ENCODE measurements at regions not wholly inside any gene's neighbourhood (a gene's known extent, or its start where the extent isn't known, plus 50 kb on each side); places are given as distances from the start of the nearest gene placed in this dataset.

DNA sequence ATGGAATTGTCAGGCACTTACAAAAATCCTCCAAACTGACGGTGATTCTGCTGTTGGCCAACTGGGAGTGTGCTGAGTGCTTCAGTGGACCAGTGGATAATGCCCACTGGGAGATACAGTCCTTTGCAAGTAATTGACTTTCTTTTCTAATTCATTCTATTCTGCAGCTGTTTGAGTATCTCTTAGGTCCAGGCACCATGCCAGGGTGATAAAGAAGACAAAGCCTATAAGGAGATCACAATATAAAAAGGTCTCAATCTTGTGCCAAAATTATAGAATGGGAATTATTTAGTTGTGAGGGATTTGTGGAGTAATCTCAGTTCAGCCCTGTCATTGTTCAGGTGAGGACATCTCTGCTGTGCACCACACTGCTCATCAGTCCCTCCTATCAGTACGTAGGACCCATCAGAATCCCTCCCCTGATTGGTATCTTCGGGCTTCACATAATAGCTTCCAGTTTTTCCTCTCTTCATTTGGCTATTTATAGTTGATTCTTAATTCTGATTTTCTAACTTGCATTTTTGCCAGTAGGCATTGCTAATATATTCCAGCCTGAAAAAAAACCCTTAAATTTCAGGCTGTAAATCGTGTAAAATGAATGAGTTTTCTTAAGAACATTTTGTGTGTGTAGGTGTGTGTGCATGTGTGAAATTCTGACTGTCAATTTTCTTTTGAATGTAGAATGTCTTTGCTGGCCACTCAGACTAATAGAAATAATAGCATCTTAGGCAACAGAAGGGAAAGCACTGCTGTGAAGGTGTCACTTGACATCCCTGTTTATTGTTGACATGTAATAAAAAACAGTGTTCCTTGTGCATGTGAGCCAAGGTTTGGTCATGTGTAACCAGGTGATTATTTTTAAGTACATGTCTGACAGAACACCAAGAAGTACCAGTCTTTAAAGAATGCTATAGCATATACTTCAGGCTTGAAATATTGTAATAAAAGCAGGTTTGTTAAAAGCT, 457.6 kb upstream of the RGS6 start:
- peak in 1 of 2 experiments; percentile 54 for DNase-seq

DNA sequence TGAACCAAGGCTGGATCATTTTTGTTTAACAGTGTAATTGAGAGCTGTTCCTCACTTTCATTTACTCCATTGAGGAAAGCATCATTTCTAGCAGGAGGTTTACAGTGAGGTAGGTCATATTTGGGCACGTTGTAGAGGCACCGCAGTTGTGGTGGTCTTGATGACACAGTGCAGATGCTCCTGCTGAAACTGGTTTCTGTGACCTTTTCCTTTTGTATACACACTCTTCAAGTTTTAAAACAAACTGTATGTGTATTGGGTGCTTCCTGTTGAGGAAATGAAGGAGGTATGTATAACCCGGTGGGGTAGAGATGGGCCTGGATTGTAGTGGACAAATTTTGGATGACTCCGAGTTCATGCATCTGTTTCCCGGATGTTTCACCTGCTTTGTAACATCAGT, 456.3 kb upstream of the RGS6 start:
- DNase-seq: no peak

DNA sequence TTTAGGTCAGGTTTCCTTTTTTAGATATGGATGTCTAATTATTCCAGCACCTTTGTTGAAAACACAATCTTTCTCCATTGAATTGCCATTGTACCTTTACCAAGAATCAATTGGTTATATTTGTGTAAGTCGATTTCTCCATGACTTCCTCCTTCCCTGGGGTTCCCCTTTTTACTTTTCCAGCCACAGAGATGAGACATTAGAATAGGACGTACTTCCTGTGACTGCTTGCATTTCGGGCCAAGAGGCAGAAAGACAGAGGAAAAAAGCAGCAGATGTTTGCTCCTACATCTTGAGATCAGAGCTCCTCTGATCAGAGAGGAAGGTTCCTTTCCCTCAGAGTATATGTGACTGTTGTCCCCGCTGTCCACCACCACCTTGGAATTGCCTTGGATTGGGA, 453.7 kb upstream of the RGS6 start:
- no peak for DNase-seq

DNA sequence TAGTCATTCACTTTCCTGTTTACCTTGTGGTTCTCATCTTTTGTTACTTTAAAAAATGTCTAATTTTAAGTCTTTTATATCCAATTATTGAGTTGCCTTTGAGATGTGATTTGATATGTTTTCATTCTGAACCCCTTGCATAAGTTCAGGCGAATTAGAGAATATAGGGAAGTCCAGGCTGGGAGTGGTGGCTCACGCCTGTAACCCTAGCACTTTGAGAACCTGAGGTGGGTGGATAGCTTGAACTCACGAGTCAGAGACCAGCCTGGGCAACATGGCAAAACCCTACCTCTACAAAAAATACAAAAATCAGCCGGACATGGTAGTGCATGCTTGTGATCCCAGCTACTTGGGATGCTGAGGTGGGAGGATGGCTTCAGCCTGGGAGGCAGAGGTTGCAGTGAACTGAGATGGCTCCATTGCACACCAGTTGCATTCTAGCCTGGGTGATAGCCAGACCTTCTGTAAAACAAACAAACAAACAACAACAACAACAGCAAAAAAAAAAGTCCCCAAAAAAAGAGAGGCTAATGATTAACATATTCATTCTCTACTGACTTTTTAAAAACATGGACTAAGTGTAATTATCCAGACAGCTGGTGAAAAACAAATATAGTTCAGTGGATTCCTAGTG, 451.1 kb upstream of the RGS6 start:
- DNase-seq: no peak

DNA sequence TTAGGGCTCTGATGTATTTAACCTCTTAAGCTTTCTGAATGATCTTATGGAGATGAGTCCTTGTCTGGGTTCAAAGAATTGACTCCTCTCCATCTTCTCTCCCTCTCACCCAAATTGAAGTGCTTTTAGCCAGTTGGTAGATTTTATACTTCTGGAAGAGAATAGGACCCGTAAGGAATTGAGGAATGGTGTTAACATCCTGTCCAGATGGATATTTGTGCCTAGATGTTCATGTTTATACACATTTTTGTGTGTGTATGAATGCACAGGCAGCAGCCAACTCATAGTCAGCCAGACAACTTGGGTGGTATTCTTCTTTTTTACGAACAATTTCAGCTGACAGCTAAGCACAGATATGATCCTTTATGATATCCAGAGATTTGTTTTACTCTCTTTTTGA, 449.6 kb upstream of the RGS6 start:
- no peak for DNase-seq

DNA sequence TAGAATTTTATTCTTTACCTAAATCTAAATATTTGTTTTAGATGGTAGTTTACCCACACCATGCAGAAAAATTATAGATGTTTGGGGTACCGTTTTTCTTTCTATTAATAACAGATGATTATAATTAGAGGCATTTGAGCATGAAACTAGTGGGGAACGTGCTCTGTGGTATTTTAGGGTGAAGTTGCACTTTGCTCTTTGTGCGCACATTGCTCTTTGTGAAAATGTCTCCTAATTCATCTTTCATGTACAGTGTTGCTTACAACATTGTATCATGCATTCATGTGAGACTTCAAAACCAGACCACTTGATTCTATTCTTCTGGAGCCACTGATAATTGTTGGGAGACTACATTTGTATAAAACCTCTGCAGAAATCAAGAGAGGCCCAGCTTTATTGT, 449.1 kb upstream of the RGS6 start:
- DNase-seq: no peak

DNA sequence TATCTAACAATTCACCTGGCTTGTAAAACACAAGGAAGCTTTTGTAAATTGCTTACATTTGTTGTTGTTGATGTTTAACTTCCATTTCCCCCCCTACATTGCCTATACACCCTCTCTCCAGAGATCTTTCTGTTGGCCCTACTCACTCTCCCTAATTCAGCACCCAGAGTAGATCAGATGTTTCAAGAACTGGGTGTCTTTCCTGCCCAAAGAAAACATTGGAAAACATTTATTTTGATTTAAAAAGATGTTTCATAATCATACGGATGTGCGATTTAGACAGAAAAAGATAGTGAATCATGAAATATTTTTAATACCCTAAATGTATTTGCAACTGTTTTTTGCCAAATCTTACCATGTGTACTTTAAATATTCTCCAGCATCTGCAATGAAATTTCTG, 446.4 kb upstream of the RGS6 start:
- DNase-seq: no peak

DNA sequence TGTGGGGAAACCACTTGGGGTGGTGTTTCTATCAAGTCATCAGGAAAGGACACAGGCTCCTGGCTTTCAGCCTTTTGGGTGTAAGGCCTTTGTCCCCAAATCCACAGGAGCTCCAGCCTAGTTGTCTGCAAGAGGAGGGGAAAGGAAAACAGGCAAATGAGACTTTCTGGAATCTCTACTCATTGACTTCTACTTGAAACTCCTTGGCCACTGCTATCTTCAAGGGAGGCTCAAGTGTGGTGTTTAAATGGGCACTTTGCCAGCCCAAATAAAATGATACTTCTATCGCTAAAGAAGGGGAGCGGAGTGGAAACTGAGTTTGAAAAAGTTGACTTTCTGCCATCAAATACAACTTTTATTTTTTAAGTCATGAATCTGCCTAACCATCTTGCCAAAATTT, 445.9 kb upstream of the RGS6 start:
- DNase-seq: no peak

DNA sequence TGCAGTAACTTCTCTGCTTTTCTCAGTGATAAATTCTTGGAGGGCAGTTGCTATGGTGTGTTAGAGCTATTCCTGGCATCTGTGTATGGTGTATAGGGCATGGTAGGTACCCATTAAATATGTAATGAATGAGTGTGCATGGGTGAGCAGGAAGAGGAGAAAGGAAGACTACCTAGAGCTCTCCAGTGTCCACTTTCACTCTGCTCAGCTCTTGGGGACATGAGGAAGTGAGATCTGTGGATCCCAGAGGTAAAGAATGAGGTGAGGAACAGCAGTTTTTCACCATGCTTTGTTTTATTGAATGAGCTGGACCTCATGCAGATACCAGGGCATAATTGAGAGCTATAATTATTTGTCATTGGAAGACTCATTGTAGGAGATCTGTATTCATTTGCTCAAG, 444.8 kb upstream of the RGS6 start:
- DNase-seq: no peak

DNA sequence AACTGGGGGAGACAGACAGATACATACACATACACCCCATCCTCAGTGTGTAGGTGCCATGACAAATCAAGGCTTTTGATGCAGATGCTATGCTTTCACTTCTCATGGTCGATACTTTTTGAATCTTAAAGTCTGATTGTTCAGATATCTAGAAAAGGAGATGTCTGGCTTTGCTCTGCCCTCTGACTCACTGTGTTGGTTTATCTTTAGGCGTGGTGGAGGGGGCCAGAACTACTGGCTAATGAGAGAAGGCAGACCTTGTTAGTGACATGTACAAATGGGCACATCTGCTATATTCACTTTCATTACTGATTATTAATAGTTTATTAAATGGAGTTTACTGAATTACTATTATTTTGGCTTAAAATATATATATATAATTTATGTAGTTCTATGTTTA, 444.3 kb upstream of the RGS6 start:
- no peak for DNase-seq

DNA sequence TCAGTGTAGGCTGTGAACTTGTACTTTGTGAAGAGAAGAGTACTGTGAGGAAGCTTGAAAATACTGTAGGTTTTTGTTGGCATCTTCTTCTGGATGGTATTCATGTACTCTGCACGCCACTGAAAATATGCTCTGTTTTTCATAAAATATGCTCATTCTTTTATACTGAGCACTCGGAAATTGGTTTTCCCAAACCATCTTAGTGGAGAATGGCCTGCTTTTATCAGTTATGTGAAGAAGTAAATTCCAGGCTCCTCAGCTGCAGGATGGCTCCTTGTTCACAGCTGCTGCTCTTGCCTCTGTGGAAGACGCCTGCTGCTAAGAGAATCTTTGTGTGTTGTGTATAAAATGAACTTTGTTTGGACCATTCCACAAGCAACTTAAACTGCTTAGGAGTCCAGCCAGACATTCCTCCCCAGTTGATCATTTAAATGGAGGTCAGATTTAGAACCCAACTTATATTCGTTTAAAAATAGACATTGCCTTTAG, 443.5 kb upstream of the RGS6 start:
- no peak for DNase-seq

DNA sequence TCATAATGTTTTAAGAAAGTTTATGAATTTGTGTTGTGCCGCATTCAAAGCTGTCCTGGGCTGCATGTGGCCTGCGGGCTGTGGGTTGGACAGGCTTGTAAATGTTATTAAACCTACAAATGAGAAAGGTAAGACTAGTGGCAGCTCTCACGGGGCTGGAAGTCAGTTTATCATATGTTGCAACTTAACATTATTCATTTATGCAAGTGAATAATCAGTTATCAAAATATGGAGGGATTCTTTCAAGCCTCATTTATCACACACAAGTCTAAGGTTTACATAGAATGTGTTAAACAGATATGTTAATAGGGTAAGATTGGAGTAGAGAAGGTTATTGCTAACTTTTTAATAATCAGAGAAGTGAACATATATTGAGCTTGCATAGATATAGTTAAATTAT, 442.5 kb upstream of the RGS6 start:
- DNase-seq: no peak

DNA sequence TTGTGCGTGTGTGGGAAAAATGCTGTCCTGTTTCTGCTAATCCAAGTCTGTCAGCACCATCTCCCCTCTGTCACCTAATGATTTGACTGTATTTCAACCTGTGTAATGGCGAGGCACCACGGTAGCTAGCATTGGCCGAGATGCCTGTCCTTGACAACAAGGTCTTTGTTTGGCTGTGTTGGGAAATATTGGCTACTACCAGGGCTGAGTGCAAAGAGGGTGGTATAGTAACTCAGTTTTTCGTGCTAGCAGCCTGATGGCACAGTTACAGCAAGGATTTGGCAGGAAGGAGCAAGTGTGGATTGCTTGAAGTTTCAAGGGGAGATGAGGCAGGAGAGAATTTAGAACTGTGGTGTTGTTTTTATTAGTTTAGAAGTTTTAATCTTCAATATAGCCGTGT, 440.3 kb upstream of the RGS6 start:
- no peak for DNase-seq

DNA sequence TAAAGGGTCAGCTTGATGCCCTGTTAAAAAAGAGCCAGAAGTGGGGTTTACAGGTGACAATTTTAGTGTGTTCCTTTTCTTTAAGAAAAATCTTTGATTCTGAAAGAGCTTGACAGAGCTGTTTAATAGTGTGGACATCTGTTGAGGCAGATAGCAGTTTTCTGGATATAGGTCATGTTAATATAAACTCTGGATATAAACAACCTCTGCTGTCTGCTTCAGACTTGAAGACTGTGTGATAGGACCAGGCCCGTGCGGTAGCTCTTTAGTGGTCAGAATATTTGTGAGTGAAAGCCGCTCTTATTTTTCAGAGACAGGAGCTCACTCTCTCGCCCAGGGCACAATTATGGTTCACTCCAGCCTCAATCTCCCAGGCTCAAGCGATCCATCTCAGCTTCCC, 439.9 kb upstream of the RGS6 start:
- DNase-seq: no peak

DNA sequence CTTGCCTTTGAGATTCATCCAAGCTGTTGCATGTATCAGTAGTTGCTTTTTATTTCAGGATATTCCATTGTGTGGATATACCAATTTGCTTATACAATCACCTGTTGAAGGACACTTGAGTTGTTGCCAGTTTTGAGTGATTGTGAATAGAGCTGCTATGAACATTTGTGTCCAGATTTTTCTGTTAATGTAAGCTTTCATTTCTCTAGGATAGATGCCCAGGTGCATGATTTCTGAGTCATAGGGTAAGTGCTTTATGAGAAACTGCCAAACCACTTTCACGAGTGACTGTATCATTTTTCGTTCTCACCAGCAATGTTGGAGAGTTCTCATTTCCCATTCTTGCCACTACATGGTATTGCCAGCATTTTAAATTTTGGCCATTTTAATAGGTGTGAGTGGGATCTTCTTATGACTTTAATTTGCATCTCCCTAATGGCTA, 434.6 kb upstream of the RGS6 start:
- DNase-seq: peak in 1 of 2 experiments; percentile 41

DNA sequence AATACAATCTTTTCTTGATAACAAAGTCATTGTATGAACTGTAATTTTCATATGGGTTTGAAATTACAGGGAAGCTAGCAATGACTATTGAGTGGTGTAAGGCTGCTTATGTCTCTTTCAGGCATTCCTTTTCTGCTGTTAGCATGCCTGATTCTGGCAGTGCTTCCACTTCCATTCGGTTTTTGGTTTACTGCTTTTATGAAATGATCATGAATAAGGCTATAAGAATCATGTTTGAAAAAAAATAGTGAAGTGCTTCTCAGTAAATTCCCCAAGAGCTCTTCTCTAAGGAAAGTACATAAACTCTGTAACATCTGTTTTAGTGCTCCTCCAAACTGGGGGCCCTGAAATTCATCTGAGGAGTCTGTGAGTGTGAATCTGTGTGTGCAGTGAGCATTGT, 434.0 kb upstream of the RGS6 start:
- no peak for DNase-seq

DNA sequence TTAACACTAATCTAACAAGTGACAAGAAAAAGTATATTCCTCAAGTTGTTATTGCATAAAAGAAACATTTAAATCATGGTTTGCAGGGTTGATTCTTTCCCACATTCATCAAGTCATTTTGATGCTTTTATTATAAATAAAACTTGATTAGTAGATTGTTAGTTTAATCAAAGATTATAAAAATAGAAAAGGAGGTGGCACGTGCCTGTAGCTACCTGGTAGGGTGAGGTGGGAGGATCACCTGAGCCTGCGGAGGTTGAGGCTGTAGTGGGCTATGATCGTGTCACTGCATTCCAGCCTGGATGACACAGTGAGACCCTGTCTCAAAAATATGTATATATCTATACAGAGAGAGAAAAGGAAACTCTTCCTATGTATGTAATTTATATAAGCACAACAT, 433.2 kb upstream of the RGS6 start:
- DNase-seq: no peak

DNA sequence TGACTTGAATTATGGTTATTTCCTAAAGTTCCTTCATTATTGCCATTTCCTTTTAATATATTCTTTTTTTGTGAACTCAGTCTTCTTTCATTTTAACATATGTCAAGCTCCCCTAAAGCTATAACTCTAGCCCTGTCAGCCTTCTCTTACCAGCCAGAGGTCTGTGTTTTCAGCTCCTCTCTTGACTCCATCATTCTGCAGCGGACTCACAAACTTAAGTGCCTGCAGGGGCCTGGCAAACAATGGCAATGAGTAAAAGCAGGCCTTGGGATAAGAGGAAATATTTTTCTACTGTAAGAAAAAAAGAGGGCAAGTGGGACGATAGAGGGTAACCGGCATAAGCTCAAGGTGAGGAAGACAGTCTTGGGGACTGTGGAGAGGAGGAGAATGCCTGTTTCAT, 424.5 kb upstream of the RGS6 start:
- no peak for DNase-seq

DNA sequence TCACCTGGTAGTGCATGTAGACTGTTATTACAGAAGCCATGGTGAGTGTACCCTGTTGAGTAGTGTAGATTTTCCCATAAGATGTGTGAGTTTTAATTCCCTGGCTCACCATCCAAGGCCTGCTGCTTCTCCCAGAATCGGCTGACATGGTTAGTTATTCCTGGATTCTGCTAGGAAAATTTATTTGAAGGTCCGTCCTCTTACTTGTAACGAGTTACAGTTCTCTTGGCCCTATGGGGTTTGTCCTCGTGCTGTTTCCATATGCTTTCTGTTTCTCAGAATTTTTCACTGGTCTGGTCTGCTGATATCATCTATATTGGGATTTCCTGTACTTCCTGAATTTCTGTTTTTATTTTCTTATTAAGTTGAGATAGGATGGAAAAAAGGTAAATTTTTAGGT, 423.3 kb upstream of the RGS6 start:
- DNase-seq: no peak

DNA sequence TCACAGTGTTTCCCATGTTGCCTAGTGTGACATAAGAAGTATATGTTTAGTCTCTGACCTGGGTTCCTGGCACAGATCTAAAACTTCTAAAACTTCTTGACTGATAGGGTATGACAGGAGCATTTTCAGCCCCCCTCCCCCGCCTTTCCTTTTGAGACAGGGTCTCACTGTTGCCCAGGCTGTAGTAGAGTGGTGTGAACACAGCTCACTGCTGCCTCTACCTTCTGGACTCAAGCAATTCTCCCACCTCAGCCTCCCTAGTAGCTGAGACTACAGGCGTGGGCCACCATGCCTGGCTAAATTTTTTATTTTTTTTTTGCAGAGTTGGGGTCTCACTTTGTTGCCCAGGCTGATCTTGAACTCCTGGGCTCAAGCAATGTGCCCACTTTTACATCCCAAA, 421.1 kb upstream of the RGS6 start:
- DNase-seq: no peak

DNA sequence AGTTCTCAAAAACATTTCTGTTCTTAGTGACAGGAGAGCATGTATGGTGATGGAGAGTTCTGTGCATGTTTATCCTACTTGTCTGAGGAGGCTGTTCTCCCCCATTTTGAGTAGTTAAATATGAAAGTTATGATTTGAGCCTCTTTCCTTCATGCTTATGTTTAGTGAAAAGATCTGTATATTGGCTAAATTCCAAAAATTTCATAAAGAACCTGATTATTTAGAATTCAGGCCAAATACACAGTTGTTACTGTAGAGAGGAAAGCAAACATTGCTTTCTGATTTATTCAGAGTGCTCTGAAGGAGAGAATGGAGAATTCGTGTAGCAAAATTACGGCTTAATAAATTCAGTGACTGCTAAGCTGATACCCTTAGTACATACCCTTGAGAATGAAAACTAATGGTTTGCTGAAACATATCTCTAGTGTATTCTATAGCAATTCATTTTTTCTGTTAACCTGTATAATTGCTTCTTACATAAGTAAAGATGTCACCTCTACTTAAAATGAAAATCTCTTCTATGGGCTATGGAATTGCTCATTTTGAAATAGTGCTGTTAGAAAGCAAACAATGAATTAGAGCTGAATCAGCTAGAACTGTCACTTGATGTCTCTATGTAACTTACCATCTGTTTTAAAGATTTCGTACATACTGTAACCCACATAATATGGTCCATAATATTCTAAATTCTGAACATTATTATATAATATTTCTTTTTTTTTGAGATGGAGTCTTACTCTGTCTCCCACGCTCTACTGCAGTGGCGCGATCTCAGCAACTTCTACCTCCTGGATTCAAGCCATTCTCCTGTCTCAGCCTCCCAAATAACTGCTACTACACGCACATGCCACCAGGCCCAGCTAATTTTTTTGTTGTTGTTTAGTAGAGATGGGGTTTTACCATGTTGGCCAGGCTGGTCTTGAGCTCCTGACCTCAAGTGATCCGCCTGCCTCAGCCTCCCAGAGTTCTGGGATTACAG, 417.0 kb upstream of the RGS6 start:
- peak in 1 of 2 experiments; percentile 16 for DNase-seq

DNA sequence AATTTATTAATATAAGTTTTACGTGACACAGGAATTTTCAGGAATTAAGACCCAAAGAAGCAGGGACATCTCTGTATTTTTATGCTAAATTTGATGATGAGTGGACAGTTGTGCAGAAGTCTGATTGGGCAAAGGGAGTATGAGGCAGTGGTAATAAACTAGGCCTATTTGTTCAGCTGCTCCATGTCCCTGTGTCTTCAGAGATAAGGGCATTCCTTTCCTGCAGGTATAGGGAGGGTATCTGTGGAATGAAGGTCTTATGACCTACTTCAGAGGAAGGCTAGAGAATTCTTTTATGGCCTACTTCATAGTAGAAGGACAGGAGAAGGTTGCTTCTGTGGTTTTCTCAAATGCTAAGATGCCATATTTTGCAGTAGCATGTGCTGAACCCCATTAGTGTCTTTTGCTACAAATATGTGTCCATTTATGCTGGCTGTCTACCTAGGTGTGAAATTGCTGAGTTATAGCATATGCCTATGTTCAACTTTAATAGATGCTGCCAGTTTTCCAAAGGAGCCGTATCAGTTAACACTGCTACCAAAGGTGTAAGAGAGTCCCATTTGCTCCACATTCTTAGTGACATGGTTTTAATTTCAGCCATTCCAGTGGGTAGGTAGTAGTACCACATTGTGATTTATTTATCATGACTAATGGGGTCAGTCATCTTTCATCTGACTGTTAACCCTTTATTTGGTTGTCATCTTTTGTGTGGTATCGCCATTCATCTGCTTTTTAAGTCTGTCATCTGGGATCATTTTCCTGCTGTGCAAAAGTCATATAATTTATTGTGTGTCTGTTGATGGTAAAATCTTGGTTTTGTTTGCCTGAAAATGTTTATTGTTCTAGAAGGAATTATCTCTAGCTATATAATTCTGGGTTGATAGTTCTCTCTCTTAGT, 410.7 kb upstream of the RGS6 start:
- no peak for DNase-seq
